IPS-NIHi7 (cell line): ENCODE measurements at regions not wholly inside any gene's neighbourhood (a gene's known extent, or its start where the extent isn't known, plus 50 kb on each side); places are given as distances from the start of the nearest gene placed in this dataset.
"Not testable (repeated sequence)": the region's sequence is repeated elsewhere in the genome, so short reads cannot be mapped to it uniquely, and the experiment has no call there.

ENCODE experiments used
- DNase-seq: peaks from one replicate; pipeline ENCODE4 v3.0.0; 2012; ENCODE audit warnings: mixed read lengths; ENCODE audit errors: extremely low spot score

GRCh38 chr2:116922414-116922813, 892.1 kb upstream of the DDX18 start:
- no peak for DNase-seq

GRCh38 chr2:116924509-116924908, 890.0 kb upstream of the DDX18 start:
- no peak for DNase-seq

- DNase-seq = no peak
Observed at GRCh38 chr2:116935097-116935814, 879.2 kb upstream of the DDX18 start.

- DNase-seq = no peak
Observed at GRCh38 chr2:116948258-116948657, 866.2 kb upstream of the DDX18 start.

- DNase-seq = no peak
Observed at GRCh38 chr2:116949249-116949648, 865.2 kb upstream of the DDX18 start.

- peak; percentile 27 for DNase-seq
Observed at GRCh38 chr2:116952254-116952653, 862.2 kb upstream of the DDX18 start.

- no peak for DNase-seq
Observed at GRCh38 chr2:116955646-116956045, 858.8 kb upstream of the DDX18 start.

- no peak for DNase-seq
Observed at GRCh38 chr2:116975608-116976007, 838.9 kb upstream of the DDX18 start.

- DNase-seq = no peak
Observed at GRCh38 chr2:116979916-116980764, 834.4 kb upstream of the DDX18 start.

GRCh38 chr2:116987447-116987846, 827.0 kb upstream of the DDX18 start:
- no peak for DNase-seq

GRCh38 chr2:116988303-116988702, 826.2 kb upstream of the DDX18 start:
- no peak for DNase-seq

- DNase-seq = no peak
Observed at GRCh38 chr2:117019357-117019756, 795.1 kb upstream of the DDX18 start.

- no peak for DNase-seq
Observed at GRCh38 chr2:117027646-117028045, 786.8 kb upstream of the DDX18 start.

GRCh38 chr2:117028708-117029107, 785.8 kb upstream of the DDX18 start:
- DNase-seq = not testable (repeated sequence)

GRCh38 chr2:117055499-117056375, 758.8 kb upstream of the DDX18 start:
- no peak for DNase-seq

GRCh38 chr2:117056376-117056748, 758.1 kb upstream of the DDX18 start:
- no peak for DNase-seq

GRCh38 chr2:117057016-117057415, 757.5 kb upstream of the DDX18 start:
- DNase-seq = no peak

GRCh38 chr2:117058366-117058765, 756.1 kb upstream of the DDX18 start:
- DNase-seq = no peak

GRCh38 chr2:117064021-117064420, 750.5 kb upstream of the DDX18 start:
- DNase-seq = no peak

GRCh38 chr2:117065912-117066311, 748.6 kb upstream of the DDX18 start:
- DNase-seq = no peak

- DNase-seq = no peak
Observed at GRCh38 chr2:117067900-117068299, 746.6 kb upstream of the DDX18 start.

- no peak for DNase-seq
Observed at GRCh38 chr2:117068371-117068770, 746.1 kb upstream of the DDX18 start.
